ENCODE measurements at regions not wholly inside any gene's neighbourhood (a gene's known extent, or its start where the extent isn't known, plus 50 kb on each side); places are given as distances from the start of the nearest gene placed in this dataset.

DNA sequence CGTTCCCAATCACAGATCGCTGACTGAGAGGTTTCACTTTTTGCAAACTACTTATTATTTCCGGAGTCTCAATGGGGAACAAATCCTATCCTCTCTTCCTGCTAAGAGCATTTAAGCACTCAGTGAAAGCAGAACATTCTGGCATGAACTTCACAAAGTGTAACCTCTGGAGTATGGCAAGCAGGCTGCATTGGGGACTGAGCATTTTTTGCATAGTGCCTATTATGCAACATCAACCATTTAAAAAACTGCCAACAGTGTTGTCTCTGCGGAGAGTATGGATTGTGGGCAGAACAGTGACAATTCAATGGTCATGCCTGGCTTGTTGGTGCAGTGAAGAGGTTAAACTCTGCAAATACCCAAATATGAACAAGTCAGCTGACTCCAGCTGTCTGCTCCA, 484.6 kb downstream of the OLFM4 start:
- H3K4me1 Mint-ChIP-seq (ENCODE audit: low read depth): no peaks in the 10 kb centered on the region
- no peak overlapping the region for H3K27ac Mint-ChIP-seq
- H3K36me3 Mint-ChIP-seq (ENCODE audit: low read depth): no peaks in the 10 kb centered on the region
- H3K4me3 Mint-ChIP-seq: no peak overlapping the region
- no peak for DNase-seq (ENCODE audit: low spot score)
- peaks cover 30% of the 10 kb centered on the region for H3K9me3 Mint-ChIP-seq
- H3K27me3 Mint-ChIP-seq (ENCODE audit: low read depth): no peaks in the 10 kb centered on the region

DNA sequence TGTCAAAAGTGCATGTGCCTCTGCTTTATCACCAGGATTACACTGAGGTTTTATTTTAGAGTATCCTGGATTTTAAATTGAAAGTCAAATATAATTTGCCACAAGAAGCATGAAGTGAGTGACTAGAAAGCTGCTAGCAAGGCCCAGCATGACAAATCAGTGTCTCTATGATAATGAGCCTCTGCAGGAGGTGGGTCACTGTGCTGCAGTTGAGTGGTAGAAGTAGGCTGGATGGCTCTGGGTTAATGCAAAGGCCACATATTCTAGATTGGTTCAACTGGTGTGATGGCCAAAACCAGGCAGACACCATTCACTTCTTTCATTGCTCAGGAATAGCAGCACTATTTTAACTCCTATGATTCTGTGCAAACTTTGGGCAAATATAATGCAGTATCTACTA, 491.5 kb downstream of the OLFM4 start:
- Mint-ChIP-seq H3K9me3 (peaks cover 25% of the 10 kb centered on the region), H3K27ac (no peak overlapping the region)

DNA sequence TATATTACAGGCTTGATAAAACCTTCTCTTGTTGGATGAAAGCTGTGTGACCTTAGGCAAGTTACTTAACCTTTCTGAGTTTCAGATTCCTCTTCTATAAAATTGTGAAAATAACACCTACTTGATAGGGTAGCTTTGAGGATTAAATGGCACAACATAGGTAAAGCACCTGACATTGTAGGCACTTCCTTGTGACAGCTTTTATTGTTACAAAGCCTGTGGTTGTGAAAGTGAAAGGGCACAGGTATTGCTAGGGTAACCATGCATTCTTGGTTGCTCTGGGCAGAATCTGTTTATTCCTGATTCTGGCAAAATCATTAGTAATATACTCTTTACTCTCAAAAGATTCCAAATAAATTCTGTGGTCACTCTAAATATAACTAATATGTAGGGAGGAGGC, 493.4 kb downstream of the OLFM4 start:
- Mint-ChIP-seq H3K9me3 (peaks cover 25% of the 10 kb centered on the region), H3K36me3 (ENCODE audit: low read depth) (no peaks in the 10 kb centered on the region), H3K4me1 (ENCODE audit: low read depth) (no peaks in the 10 kb centered on the region), H3K27ac (no peak overlapping the region), H3K27me3 (ENCODE audit: low read depth) (no peaks in the 10 kb centered on the region), H3K4me3 (no peak overlapping the region)
- no peak for DNase-seq (ENCODE audit: low spot score)

More for the DNA sequence above, 491.5 kb downstream of the OLFM4 start:
- Mint-ChIP-seq H3K36me3 (ENCODE audit: low read depth) (no peaks in the 10 kb centered on the region), H3K4me3 (no peak overlapping the region), H3K4me1 (ENCODE audit: low read depth) (no peaks in the 10 kb centered on the region), H3K27me3 (ENCODE audit: low read depth) (no peaks in the 10 kb centered on the region)
- DNase-seq (ENCODE audit: low spot score): no peak

DNA sequence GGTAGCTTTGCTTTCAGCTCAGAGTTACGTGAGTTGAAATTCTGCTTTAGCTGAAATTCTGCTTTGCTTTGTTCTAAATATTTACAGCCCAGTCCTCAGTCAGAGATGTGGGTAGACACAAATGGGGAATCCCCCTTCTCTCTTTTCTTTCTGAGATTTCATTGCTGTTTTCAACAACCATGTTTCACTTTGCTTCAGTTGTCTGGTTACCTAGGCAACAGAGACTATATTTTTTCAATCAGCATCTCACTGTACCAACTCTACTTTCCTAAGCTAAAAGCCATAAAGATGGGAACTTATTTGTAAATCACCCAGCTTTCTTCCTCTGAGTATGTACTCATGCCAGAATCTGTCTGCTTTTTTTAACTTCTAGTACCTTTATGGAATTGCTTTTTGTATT, 509.0 kb downstream of the OLFM4 start:
- H3K4me3 Mint-ChIP-seq: no peak overlapping the region
- no peaks in the 10 kb centered on the region for H3K36me3 Mint-ChIP-seq (ENCODE audit: low read depth)
- peaks cover 10% of the 10 kb centered on the region for H3K9me3 Mint-ChIP-seq
- no peaks in the 10 kb centered on the region for H3K4me1 Mint-ChIP-seq (ENCODE audit: low read depth)
- DNase-seq (ENCODE audit: low spot score): no peak
- H3K27ac Mint-ChIP-seq: no peak overlapping the region
- H3K27me3 Mint-ChIP-seq (ENCODE audit: low read depth): no peaks in the 10 kb centered on the region

DNA sequence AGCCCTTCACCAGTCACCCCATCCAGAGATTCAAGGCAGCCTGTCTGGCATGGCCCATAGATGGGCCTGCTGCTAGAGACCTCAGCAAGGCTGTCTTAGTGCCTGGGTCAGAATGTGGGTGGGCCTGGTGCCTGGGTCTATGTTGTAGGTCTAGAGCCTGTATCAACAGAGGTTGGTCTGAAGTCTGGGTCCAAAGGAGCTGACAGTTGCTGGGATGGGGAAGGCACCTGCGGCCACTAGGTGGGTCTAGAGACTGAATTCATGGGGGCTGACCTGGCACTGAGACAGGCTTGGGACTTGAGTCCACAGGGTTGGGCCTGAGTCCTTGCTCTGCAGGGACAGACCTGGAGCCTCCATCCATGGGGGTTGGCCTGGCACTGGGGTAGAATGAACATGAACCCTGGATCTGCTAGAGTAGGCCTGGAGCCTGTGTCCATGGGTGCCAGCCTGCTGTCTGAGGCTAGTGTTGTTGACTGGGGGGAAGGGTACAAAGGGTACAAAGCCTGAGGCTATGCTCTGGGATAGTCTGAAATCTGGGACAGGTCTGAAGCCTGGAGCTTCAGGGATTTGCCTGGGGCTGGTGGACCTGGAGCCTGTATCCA, 516.8 kb downstream of the OLFM4 start:
- DNase-seq (ENCODE audit: low spot score): no peak
- no peak overlapping the region for H3K4me3 Mint-ChIP-seq
- H3K36me3 Mint-ChIP-seq (ENCODE audit: low read depth): no peaks in the 10 kb centered on the region
- peaks cover 22% of the 10 kb centered on the region for H3K9me3 Mint-ChIP-seq
- H3K4me1 Mint-ChIP-seq (ENCODE audit: low read depth): no peaks in the 10 kb centered on the region
- H3K27ac Mint-ChIP-seq: no peak overlapping the region
- H3K27me3 Mint-ChIP-seq (ENCODE audit: low read depth): no peaks in the 10 kb centered on the region

DNA sequence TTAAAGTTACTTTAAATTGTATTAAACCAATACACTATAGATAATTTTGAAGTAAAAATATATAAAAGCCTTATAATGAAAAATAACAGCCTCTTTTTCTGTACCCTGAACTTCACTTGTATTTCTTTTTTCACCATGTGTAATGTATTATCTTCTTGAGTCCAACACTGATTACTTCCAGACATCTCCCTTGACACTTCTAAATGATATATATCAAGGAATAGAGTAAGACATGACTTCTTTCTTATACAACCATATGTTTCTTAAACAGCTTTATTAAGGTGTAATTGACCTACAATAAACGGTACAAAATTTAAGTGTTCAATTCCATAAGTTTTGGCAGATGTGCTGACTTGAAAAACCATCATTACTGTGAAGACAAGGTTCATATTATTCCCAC, 531.9 kb downstream of the OLFM4 start:
- no peak overlapping the region for H3K27ac Mint-ChIP-seq
- DNase-seq (ENCODE audit: low spot score): no peak
- no peak overlapping the region for H3K4me3 Mint-ChIP-seq
- H3K9me3 Mint-ChIP-seq: peaks cover 38% of the 10 kb centered on the region
- H3K27me3 Mint-ChIP-seq (ENCODE audit: low read depth): no peaks in the 10 kb centered on the region
- H3K4me1 Mint-ChIP-seq (ENCODE audit: low read depth): no peaks in the 10 kb centered on the region
- no peaks in the 10 kb centered on the region for H3K36me3 Mint-ChIP-seq (ENCODE audit: low read depth)

DNA sequence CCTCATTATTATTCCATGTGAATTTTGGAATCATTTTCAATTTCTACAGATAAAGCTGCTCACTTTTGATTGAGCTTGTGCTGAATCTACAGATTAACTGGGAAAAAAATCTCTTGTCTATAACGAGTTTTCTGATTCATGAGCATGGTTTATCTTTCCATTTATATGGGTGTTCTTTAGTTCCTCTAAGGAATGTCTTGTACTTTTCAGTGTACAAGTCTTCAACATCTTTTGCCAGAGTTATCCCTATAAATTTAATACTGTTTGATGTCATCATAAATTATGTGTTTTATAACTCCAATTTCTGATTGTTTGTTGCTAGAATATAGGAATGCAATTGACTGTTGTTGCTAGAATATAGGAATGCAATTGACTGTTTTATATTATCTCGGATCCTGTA, 533.8 kb downstream of the OLFM4 start:
- Mint-ChIP-seq H3K27ac (no peak overlapping the region), H3K9me3 (peaks cover 27% of the 10 kb centered on the region), H3K4me1 (ENCODE audit: low read depth) (no peaks in the 10 kb centered on the region), H3K27me3 (ENCODE audit: low read depth) (no peaks in the 10 kb centered on the region), H3K36me3 (ENCODE audit: low read depth) (no peaks in the 10 kb centered on the region), H3K4me3 (no peak overlapping the region)
- no peak for DNase-seq (ENCODE audit: low spot score)

DNA sequence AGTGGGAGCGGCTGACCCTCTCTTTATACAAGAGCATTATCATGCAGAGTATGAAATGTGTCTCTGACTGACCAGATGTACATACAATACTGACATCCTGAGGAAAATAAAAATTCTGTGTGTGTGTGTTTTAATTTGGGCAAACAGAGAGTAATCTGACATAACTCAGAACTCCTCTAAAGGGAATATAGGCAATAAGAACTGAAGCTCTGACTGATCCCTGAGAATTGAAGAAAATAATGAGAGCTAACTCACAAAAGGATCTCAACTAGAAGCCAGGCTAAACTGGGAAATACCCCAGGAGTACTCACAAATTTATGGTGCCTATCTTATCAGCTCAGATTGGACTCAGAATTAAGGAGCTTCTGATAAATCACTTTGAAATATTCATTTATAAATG, 539.9 kb downstream of the OLFM4 start:
- H3K27ac Mint-ChIP-seq: no peak overlapping the region

DNA sequence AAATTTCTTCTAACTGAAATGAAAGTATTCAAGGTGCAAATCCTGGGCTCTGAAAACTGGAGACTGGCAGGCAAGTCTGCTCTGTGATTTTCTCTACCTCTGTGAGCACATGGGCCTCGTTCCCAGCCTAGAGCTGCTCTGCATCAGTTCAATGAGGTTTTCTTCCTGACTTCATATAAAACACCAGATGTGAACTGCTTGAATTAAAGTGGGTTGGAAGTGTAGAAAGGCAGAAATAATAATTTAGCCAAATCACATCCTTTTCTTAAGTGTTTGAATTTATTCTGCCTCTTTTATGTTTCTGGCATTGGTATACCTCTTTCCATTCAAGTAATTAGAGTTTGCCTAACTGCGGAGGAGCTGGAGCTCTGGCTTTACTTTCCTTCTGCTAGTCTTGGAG, 540.8 kb downstream of the OLFM4 start:
- Mint-ChIP-seq H3K27ac (no peak overlapping the region), H3K36me3 (ENCODE audit: low read depth) (no peaks in the 10 kb centered on the region), H3K4me1 (ENCODE audit: low read depth) (no peaks in the 10 kb centered on the region), H3K4me3 (no peak overlapping the region), H3K9me3 (peaks cover 31% of the 10 kb centered on the region), H3K27me3 (ENCODE audit: low read depth) (no peaks in the 10 kb centered on the region)
- no peak for DNase-seq (ENCODE audit: low spot score)

More for the DNA sequence above, 539.9 kb downstream of the OLFM4 start:
- Mint-ChIP-seq H3K9me3 (peaks cover 31% of the 10 kb centered on the region), H3K27me3 (ENCODE audit: low read depth) (no peaks in the 10 kb centered on the region), H3K36me3 (ENCODE audit: low read depth) (no peaks in the 10 kb centered on the region), H3K4me3 (no peak overlapping the region), H3K4me1 (ENCODE audit: low read depth) (no peaks in the 10 kb centered on the region)
- DNase-seq (ENCODE audit: low spot score): no peak

DNA sequence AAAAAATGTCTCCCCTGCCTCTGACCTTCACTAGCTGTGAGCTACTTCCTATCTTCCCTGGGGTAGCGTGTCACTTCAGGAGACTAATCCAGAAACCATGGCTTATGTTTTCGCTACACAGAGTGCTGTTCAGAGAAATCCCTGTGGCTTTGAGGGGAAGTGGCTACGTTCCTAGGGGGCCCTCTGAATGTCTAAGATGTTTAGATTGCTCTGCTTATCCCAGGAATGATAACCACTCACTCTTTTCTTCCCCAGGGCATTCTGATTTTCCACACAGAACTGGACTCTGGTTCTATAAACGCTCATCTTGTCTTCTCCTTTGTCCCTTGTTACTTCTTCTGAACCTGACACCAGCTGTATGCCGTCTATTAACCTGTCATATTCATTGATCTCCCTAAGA, 572.5 kb downstream of the OLFM4 start:
- Mint-ChIP-seq H3K27me3 (ENCODE audit: low read depth) (no peaks in the 10 kb centered on the region), H3K4me1 (ENCODE audit: low read depth) (no peaks in the 10 kb centered on the region), H3K27ac (no peak overlapping the region), H3K9me3 (peaks cover 31% of the 10 kb centered on the region), H3K36me3 (ENCODE audit: low read depth) (no peaks in the 10 kb centered on the region), H3K4me3 (no peak overlapping the region)
- DNase-seq (ENCODE audit: low spot score): no peak

DNA sequence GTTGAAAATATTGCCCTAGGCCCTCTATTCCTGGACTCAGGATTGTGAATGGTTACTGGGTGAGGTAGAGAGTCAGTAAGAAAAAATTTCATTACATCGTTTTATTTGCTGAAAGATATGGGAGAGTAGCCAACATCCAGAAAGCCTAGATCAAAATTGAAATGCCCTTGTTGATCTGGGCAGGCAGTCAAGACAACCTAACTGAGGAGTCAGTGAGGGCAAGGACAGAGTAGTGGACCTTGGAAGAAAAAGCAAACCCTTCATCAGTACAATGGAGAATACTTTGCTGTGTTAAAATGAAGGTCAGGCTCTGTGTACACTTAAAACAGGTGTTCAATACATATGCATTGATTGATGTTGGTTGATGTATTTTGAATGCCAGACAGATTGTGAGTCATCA, 576.7 kb downstream of the OLFM4 start:
- no peaks in the 10 kb centered on the region for H3K27me3 Mint-ChIP-seq (ENCODE audit: low read depth)
- peaks cover 39% of the 10 kb centered on the region for H3K9me3 Mint-ChIP-seq
- no peaks in the 10 kb centered on the region for H3K4me1 Mint-ChIP-seq (ENCODE audit: low read depth)
- H3K36me3 Mint-ChIP-seq (ENCODE audit: low read depth): no peaks in the 10 kb centered on the region
- H3K27ac Mint-ChIP-seq: no peak overlapping the region
- no peak overlapping the region for H3K4me3 Mint-ChIP-seq
- DNase-seq (ENCODE audit: low spot score): no peak

DNA sequence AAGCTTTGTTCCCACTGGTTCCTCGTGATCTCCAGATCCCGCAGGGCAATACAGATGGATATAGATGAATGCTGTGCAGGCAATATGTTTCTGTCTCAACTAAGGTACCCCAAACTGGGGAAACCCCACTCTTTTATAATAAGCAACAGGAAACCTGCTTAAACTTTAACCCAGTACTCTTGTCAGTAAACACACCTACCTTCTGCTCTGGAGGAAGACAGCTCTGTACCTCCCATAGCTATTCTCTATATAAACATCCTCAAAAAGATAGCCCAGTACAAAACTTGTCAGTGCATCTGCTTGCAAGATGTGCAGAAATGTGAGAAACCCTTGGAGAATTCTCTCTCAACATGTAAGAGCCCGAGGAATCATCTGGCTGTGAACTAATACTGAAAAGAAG, 583.6 kb downstream of the OLFM4 start:
- Mint-ChIP-seq H3K27ac (no peak overlapping the region), H3K4me1 (ENCODE audit: low read depth) (no peaks in the 10 kb centered on the region), H3K4me3 (no peak overlapping the region), H3K36me3 (ENCODE audit: low read depth) (no peaks in the 10 kb centered on the region), H3K27me3 (ENCODE audit: low read depth) (no peaks in the 10 kb centered on the region), H3K9me3 (peaks cover under 1% of the 10 kb centered on the region)
- no peak for DNase-seq (ENCODE audit: low spot score)

DNA sequence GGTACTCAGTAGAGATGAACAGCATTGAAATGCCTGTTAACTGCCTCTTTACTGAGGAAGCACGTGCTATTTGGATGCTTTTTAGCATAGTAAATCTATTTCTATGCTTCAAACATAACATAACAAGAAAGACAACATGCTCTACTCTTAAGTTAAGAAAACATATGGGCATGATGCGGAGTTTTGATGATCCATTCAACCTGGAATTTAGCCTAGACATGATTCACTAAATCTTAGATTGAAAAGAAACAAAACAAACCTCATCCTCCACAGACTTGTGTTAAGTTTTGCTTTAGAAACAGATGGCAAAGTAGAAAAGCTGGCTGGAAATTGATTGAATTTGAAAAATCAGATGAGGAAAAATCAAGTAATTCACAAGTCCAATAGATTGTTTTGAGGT, 593.8 kb downstream of the OLFM4 start:
- DNase-seq (ENCODE audit: low spot score): no peak
- no peak overlapping the region for H3K27ac Mint-ChIP-seq
- H3K4me1 Mint-ChIP-seq (ENCODE audit: low read depth): no peaks in the 10 kb centered on the region
- H3K4me3 Mint-ChIP-seq: no peak overlapping the region
- H3K36me3 Mint-ChIP-seq (ENCODE audit: low read depth): no peaks in the 10 kb centered on the region
- no peaks in the 10 kb centered on the region for H3K27me3 Mint-ChIP-seq (ENCODE audit: low read depth)
- peaks cover 30% of the 10 kb centered on the region for H3K9me3 Mint-ChIP-seq

DNA sequence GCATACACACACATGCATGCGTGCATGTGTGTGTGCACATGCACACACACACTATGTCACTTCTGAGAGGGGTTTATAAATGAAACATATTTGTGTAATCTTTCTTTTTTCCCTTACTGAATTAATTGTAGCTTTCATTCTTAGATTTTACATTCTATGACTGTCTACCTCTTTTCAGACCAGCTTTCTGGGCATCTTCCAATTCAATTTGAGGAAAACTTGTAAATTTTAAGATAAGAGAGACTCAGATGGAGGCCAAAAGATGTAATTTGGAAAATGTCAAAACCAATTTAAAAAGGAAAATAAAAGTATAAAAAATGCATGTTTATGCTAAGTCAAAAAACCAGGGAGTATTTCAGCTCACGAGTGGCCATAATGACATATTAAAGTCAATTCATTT, 594.5 kb downstream of the OLFM4 start:
- Mint-ChIP-seq H3K9me3 (peaks cover 30% of the 10 kb centered on the region), H3K36me3 (ENCODE audit: low read depth) (no peaks in the 10 kb centered on the region), H3K27me3 (ENCODE audit: low read depth) (no peaks in the 10 kb centered on the region), H3K4me3 (no peak overlapping the region), H3K27ac (no peak overlapping the region), H3K4me1 (ENCODE audit: low read depth) (no peaks in the 10 kb centered on the region)
- DNase-seq (ENCODE audit: low spot score): no peak

DNA sequence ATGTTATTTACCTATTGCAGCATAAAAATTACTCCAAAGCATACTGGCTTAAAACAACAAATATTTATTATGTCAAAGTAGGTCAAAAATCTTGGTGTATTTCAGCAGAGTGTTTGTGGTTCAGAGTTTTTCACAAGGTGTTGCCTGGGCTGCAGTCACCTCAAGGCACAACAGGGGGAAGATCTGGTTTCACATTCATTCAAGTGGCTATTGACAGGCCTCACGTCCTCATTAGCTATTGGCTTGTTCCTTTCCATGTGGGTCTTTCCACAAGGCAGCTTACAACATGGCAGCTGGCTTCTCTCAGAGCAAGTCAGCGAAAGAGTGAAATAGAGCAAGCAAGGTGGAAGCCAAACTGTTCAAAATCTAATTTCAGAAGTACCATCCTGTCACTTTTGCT, 602.9 kb downstream of the OLFM4 start:
- Mint-ChIP-seq H3K27me3 (ENCODE audit: low read depth) (no peaks in the 10 kb centered on the region), H3K27ac (no peak overlapping the region), H3K4me3 (no peak overlapping the region), H3K36me3 (ENCODE audit: low read depth) (no peaks in the 10 kb centered on the region), H3K9me3 (peaks cover 23% of the 10 kb centered on the region), H3K4me1 (ENCODE audit: low read depth) (no peaks in the 10 kb centered on the region)
- no peak for DNase-seq (ENCODE audit: low spot score)
